ENCODE measurements at regions not wholly inside any gene's neighbourhood (a gene's known extent, or its start where the extent isn't known, plus 50 kb on each side); places are given as distances from the start of the nearest gene placed in this dataset.
"Not testable (repeated sequence)": the region's sequence is repeated elsewhere in the genome, so short reads cannot be mapped to it uniquely, and the experiment has no call there.

DNA sequence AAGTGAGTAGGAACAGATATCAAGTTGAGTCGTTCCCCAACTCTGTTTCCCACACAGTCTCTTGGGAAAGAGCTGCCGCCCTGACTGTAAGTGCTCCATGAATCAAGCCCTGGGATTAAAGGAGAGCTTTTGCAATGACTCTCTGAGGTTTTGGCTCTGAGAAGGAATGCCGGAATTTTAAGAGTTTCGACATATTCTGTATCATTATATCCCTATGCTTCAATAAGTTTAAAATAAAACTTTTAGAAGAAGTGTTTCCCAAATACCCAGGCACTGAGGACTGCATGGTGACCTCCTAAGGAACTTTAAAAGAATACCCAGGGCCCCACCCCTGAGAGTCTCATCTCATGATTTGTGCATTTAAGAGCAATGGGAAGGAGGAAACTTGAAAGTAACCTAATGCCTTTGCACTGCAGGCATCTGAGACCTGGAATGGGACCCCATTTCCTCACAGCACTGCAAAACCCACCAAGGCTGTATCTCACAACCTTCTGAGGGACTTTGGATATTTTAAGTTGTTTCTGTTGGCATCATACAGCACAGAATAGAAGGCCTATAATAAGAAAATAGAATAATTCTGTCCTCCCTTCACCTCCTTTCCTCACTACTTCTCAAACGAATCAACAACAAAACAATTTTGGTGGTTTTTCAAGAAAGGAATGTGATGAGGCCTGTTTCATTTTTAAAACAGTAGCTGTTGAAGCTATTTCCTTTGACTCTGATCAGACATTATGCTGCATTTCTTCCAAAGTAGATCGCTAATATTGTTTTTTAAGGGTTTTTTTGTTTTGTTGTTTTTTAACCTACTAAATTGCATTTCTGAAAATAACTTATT is 121.2 kb downstream of the GASK1B start:
- DNase-seq (ENCODE audit: low spot score) = no peak

GRCh38 chr4:158050942-158051341 is 121.9 kb downstream of the GASK1B start:
- no peak for DNase-seq (ENCODE audit: low spot score)

GRCh38 chr4:158046345-158046744 is 126.5 kb downstream of the GASK1B start:
- DNase-seq (ENCODE audit: low spot score) = no peak

DNA sequence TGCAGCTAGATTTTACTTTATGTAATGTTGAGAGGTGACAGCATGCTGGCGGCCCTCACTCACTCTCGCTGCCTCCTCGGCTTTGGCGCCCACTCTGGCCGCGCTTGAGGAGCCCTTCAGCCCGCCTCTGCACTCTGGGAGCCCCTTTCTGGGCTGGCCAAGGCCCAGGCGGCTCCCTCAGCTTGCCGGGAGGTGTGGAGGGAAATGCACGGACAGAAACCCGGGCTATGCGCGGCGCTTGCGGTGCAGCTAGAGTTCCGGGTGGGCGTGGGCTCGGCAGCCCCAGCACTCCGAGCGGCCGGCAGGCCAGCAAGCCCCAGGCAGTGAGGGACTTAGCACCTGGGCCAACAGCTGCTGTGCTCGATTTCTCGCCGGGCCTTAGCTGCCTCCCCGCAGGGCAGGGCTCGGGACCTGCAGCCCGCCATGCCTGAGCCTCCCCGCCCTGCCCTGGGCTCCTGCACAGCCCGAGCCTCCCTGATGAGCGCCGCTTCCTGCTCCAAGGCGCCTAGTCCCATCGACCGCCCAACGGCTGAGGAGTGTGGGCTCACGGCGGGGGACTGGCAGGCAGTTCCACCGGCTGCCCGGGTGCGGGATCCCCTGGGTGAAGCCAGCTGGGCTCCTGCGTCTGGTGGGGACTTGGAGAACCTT is 128.7 kb downstream of the GASK1B start:
- no peak for DNase-seq (ENCODE audit: low spot score)

- no peak for DNase-seq (ENCODE audit: low spot score)
Measured at GRCh38 chr4:158042591-158043030, 130.2 kb downstream of the GASK1B start.

DNA sequence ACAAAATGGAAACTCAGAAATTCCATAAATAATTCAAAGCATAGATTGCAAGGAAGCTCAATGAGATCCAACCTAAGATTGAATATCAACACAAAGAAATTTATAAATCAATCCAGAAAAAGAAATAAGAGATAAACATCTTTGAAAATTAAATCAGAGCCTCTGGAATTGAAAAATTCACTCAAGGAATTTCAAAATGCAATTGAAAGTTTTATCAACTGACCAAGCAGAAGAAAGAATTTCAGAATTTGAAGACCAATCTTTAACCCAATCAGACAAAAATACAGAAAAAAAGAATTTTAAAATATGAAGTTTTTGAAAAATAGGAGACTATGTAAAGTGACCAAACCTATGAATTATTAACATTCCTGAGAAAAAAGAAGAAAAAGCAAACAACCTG is 134.1 kb downstream of the GASK1B start:
- no peak for DNase-seq (ENCODE audit: low spot score)

DNA sequence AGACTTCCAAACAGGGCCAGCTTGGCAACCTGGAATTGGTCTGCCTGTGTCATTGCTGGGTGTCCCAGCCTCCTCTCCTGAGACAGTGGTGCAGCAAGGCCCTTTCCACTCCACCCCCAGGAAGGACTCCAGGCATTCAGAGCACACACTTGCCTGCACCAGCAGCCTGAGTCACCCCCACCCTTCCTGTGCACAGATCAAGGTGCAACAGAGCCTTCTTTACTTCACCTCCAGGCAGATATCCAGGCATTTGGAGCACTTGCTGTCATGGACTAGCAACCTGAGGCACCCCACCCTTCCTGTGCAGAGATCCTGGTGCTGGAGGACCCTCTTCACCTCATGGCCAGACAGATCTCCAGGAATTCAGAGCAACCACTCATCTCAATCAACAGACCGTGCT is 135.8 kb downstream of the GASK1B start:
- DNase-seq (ENCODE audit: low spot score) = no peak

- DNase-seq (ENCODE audit: low spot score) = no peak
Measured at GRCh38 chr4:158035662-158036195, 137.1 kb downstream of the GASK1B start.

DNA sequence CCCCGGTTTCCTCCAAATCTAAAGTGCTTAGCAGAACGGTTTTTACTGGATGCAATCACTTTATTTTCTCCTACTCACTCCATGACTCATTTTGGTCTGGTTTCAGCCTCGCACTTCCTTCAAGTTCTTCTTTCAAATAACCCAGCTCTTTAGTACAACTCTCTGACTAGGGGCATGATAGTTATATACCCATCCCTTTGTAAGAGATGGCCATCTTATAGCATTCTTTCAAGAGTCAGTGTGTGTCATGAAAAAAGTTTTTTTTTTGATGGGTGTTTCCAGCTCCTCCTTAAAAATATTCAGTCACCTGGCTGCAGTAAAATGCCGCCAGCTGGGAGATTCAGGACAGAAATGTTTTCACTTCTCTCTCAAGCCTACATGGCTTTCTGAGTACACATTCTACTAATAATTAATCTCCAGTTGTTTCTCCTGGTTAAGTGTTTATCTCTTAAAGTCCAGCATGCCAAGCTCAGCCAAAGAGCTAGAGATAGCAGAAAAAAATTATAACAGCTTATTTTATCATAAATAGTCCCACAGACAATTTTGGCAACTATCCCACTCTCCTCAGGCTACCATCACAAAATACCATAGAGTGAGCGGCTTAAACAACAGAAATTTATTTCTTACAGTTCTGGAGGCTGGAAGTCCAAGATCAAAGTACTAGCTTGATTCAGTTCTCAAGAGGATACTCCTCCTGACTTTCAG is 139.3 kb downstream of the GASK1B start:
- no peak for DNase-seq (ENCODE audit: low spot score)

- DNase-seq (ENCODE audit: low spot score) = no peak
Measured at GRCh38 chr4:158032733-158033415, 140.0 kb downstream of the GASK1B start.

DNA sequence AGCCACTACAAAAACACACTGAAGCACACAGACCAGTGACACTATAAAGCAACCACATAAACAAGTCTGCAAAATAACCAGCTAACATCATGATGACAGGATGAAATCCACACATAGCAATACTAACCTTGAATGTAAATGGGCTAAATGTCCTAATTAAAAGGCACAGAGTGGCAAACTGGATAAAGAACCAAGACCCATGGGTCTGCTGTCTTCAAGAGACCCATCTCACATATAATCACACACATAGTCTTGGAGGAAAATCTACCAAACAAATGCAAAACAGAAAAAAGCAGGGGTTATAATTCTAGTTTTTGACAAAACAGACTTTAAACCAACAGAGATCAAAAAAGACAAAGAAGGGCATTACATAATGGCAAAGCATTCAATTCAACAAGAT is 144.4 kb downstream of the GASK1B start:
- DNase-seq (ENCODE audit: low spot score) = not testable (repeated sequence)

DNA sequence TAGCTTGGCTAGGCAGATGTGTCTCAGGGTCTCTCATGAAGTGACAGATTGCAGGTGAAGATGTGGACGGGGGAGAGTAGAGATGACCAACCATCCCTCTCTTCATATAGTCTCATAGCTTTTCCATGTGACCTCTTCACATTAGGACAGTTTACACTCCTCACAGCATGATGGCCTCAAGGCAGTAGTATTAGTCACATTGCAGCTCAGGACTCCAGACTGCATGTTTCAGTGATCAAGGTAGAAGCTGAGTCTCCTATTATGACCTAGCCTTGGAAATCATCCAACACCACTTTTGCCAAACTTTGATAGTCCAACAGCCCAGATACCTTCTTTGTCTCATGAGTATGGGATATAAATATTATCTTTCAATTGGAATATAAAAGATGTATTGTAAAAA is 147.7 kb downstream of the GASK1B start:
- DNase-seq (ENCODE audit: low spot score) = no peak

GRCh38 chr4:158020734-158021346 is 152.0 kb downstream of the GASK1B start:
- DNase-seq (ENCODE audit: low spot score) = no peak

DNA sequence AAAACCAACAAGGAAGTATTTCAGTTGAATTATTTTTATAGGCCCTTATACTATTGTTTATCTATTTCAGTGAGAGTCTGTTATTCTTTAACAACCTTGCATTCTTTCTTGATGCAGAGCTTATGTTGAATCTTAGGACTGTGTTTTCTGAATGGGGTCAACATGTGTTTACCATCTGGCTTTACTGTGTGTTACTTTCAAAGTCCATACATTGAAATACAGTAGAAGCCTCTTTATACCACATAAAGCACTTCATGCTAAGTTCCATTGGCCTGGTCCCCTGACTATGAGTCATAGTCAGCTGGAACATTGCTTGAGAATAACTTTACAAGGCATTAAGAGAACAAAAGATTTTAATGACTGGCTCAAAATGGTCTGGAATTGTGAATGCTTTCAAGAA is 152.6 kb downstream of the GASK1B start:
- no peak for DNase-seq (ENCODE audit: low spot score)

GRCh38 chr4:158018831-158019230 is 154.0 kb downstream of the GASK1B start:
- no peak for DNase-seq (ENCODE audit: low spot score)

DNA sequence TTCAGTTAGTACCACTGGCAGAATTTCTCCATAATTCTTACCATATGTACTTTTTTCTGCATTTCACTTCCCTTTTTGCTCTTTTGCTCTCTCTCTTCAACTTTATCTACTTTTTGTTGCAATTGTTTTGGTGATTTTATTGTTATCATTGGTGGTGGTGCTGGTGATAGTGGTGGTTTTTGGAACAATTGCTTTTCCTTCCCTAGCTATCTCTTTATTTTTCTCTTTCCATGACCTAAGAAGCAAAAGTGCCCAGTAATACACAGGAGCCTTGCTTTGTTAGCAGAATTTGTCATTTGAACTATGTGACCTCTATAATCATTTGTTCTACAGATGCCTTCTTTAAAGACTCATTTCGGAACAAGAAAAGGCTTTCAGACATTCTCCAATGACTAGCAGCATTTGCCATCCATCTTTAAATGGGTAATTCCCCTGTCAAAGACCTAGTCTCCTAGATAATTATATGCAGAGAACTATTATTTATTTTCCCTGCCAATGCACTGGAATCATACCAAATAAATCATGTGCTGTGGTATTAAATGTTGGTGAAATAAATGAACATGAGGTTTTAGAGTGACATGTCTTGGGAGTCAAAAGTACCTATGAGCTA is 154.5 kb downstream of the GASK1B start:
- DNase-seq (ENCODE audit: low spot score) = no peak

GRCh38 chr4:158016511-158016910 is 156.3 kb downstream of the GASK1B start:
- DNase-seq (ENCODE audit: low spot score) = no peak

- no peak for DNase-seq (ENCODE audit: low spot score)
Measured at GRCh38 chr4:158015241-158015640, 157.6 kb downstream of the GASK1B start.

- no peak for DNase-seq (ENCODE audit: low spot score)
Measured at GRCh38 chr4:158013858-158014257, 159.0 kb downstream of the GASK1B start.

GRCh38 chr4:158010361-158010760 is 162.5 kb downstream of the GASK1B start:
- DNase-seq (ENCODE audit: low spot score) = peak; percentile 60

DNA sequence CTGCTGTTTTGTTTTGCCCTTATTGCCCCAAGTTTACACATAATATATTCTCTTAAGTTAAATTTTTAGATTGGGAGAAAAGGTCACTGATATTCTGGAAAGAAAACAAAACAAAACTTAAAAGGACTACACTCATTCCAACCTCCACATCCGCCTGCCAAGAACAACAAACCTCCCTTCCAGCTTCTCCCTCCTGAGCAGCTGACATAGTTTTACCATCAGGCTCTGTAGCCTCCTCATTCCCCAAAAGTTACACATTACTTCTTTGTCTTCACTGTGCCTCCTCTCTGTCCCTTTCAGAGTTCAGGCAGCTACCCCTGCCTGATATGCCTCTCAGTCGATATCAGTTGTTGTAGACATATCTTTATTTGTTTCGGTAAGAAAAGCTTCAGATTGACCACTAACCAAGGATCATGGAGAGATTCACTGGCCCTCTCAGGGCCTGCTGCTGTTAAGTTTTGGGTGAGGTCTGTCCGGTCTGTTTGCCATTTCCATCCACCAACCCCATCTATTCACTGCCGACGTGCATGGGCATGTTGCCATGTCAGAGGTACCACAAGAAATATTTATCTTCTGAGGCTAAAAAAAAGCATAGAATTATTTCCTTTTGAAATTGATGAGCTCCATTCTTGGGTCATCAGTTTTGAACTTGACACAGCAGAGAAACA is 164.1 kb downstream of the GASK1B start:
- DNase-seq (ENCODE audit: low spot score) = no peak

Data from ecto neural progenitor cell (in vitro differentiated cells).